ENCODE measurements at regions not wholly inside any gene's neighbourhood (a gene's known extent, or its start where the extent isn't known, plus 50 kb on each side); places are given as distances from the start of the nearest gene placed in this dataset.

- H3K9me3 ChIP-seq (ENCODE audit: insufficient read depth, low read depth, low read length): no peaks in the 10 kb centered on the region
- no peaks in the 10 kb centered on the region for H3K4me1 ChIP-seq (ENCODE audit: insufficient read depth, low read length, poor library complexity, severe bottlenecking)
- no peaks in the 10 kb centered on the region for H3F3A ChIP-seq (ENCODE audit: low read depth)
- H3K9ac ChIP-seq (ENCODE audit: low read depth, low read length, poor library complexity, severe bottlenecking): no peak overlapping the region
- no peaks in the 10 kb centered on the region for H3K36me3 ChIP-seq (ENCODE audit: insufficient read depth, low read length)
- H3K4me3 ChIP-seq (ENCODE audit: low read length, poor library complexity, severe bottlenecking): no peak overlapping the region
- no peaks in the 10 kb centered on the region for H3K79me2 ChIP-seq (ENCODE audit: insufficient read depth, low read length)
- H4K20me1 ChIP-seq (ENCODE audit: insufficient read depth, low read length, poor library complexity, severe bottlenecking): no peaks in the 10 kb centered on the region
- no peaks in the 10 kb centered on the region for H3K9me2 ChIP-seq (replicated peaks; ENCODE audit: low read depth, low read length)
- no peak for TF ChIP-seq EZH2phosphoT487 (IDR thresholded peaks at IDR 0.05; ENCODE audit: borderline replicate concordance)
- TF ChIP-seq, protein P1, sequence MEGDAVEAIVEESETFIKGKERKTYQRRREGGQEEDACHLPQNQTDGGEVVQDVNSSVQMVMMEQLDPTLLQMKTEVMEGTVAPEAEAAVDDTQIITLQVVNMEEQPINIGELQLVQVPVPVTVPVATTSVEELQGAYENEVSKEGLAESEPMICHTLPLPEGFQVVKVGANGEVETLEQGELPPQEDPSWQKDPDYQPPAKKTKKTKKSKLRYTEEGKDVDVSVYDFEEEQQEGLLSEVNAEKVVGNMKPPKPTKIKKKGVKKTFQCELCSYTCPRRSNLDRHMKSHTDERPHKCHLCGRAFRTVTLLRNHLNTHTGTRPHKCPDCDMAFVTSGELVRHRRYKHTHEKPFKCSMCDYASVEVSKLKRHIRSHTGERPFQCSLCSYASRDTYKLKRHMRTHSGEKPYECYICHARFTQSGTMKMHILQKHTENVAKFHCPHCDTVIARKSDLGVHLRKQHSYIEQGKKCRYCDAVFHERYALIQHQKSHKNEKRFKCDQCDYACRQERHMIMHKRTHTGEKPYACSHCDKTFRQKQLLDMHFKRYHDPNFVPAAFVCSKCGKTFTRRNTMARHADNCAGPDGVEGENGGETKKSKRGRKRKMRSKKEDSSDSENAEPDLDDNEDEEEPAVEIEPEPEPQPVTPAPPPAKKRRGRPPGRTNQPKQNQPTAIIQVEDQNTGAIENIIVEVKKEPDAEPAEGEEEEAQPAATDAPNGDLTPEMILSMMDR (conservative IDR thresholded peaks at IDR 0.05; ENCODE audit: low read length): no peak
- H2AFZ ChIP-seq (ENCODE audit: low read length): no peak overlapping the region
- H3K27me3 ChIP-seq (ENCODE audit: insufficient read depth, low read length, poor library complexity, severe bottlenecking): no peaks in the 10 kb centered on the region
- H3K4me2 ChIP-seq (ENCODE audit: low read depth, low read length, poor library complexity, severe bottlenecking): no peak overlapping the region
Measured at GRCh38 chr3:76652524-76652923, 387.4 kb upstream of the ROBO2 start.

- no peak overlapping the region for H3K4me3 ChIP-seq (ENCODE audit: low read length, poor library complexity, severe bottlenecking)
- H3F3A ChIP-seq (ENCODE audit: low read depth): no peaks in the 10 kb centered on the region
- H3K9me3 ChIP-seq (ENCODE audit: insufficient read depth, low read depth, low read length): no peaks in the 10 kb centered on the region
- H3K9me2 ChIP-seq (replicated peaks; ENCODE audit: low read depth, low read length): no peaks in the 10 kb centered on the region
- H3K4me2 ChIP-seq (ENCODE audit: low read depth, low read length, poor library complexity, severe bottlenecking): no peak overlapping the region
- no peak overlapping the region; the same call in 1 of the 2 replicates for H2AFZ ChIP-seq (ENCODE audit: low read length)
- no peaks in the 10 kb centered on the region for H3K4me1 ChIP-seq (ENCODE audit: insufficient read depth, low read length, poor library complexity, severe bottlenecking)
- H3K36me3 ChIP-seq (ENCODE audit: insufficient read depth, low read length): no peaks in the 10 kb centered on the region
- H3K27me3 ChIP-seq (ENCODE audit: insufficient read depth, low read length, poor library complexity, severe bottlenecking): no peaks in the 10 kb centered on the region
- no peak for TF ChIP-seq EZH2phosphoT487 (IDR thresholded peaks at IDR 0.05; ENCODE audit: borderline replicate concordance)
- TF ChIP-seq, protein P1 (conservative IDR thresholded peaks at IDR 0.05; ENCODE audit: low read length): no peak
- H3K79me2 ChIP-seq (ENCODE audit: insufficient read depth, low read length): no peaks in the 10 kb centered on the region
- no peak overlapping the region for H3K9ac ChIP-seq (ENCODE audit: low read depth, low read length, poor library complexity, severe bottlenecking)
- no peaks in the 10 kb centered on the region for H4K20me1 ChIP-seq (ENCODE audit: insufficient read depth, low read length, poor library complexity, severe bottlenecking)
Measured at GRCh38 chr3:76653640-76654251, 386.2 kb upstream of the ROBO2 start.

DNA sequence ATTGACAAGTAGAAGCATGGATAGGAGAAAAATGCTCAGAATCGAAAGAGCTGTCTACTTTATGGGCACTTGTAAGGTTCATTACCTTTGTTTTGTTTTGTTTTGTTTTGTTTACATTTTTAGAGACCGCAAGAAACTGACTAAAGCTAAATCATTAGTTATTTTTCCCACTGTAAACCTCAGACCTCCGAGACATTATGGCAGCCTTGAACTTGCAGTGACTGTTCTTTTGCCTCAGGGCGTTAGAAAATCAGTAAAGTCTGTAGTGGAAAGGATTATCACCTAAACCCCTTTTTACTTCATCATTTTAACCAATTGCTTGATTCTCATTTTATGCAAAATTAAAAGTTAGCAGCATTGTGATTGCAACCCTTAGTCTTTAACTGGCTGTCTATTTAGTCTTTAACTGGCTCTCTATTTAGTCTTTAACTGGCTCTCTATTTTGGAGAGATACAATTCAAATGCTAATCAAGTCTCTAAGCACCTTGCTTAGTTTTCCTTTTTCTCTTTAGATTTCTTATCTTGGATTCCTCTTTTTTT is 383.3 kb upstream of the ROBO2 start:
- Histone ChIP-seq H3K9me3 (ENCODE audit: insufficient read depth, low read depth, low read length) (no peaks in the 10 kb centered on the region), H3F3A (ENCODE audit: low read depth) (no peaks in the 10 kb centered on the region), H3K79me2 (ENCODE audit: insufficient read depth, low read length) (no peaks in the 10 kb centered on the region), H3K4me3 (ENCODE audit: low read length, poor library complexity, severe bottlenecking) (no peak overlapping the region), H3K36me3 (ENCODE audit: insufficient read depth, low read length) (no peaks in the 10 kb centered on the region), H3K9me2 (replicated peaks; ENCODE audit: low read depth, low read length) (no peaks in the 10 kb centered on the region), H2AFZ (ENCODE audit: low read length) (no peak overlapping the region), H3K4me1 (ENCODE audit: insufficient read depth, low read length, poor library complexity, severe bottlenecking) (no peaks in the 10 kb centered on the region), H3K27me3 (ENCODE audit: insufficient read depth, low read length, poor library complexity, severe bottlenecking) (no peaks in the 10 kb centered on the region), H3K4me2 (ENCODE audit: low read depth, low read length, poor library complexity, severe bottlenecking) (no peak overlapping the region), H3K9ac (ENCODE audit: low read depth, low read length, poor library complexity, severe bottlenecking) (no peak overlapping the region), H4K20me1 (ENCODE audit: insufficient read depth, low read length, poor library complexity, severe bottlenecking) (no peaks in the 10 kb centered on the region)
- no peak for TF ChIP-seq EZH2phosphoT487 (IDR thresholded peaks at IDR 0.05; ENCODE audit: borderline replicate concordance)
- TF ChIP-seq, protein P1 (conservative IDR thresholded peaks at IDR 0.05; ENCODE audit: low read length): no peak

Measured in Loucy (cell line).